HG03196 (cell line): ENCODE measurements at regions not wholly inside any gene's neighbourhood (a gene's known extent, or its start where the extent isn't known, plus 50 kb on each side); places are given as distances from the start of the nearest gene placed in this dataset.
"Not testable (repeated sequence)": the region's sequence is repeated elsewhere in the genome, so short reads cannot be mapped to it uniquely, and the experiment has no call there.

ENCODE experiments used
- ATAC-seq: cut with Tn5 transposase; IDR thresholded peaks from one replicate; pipeline ENCODE4 v1.9.1; 2021; ENCODE audit not compliant: unreplicated experiment

DNA sequence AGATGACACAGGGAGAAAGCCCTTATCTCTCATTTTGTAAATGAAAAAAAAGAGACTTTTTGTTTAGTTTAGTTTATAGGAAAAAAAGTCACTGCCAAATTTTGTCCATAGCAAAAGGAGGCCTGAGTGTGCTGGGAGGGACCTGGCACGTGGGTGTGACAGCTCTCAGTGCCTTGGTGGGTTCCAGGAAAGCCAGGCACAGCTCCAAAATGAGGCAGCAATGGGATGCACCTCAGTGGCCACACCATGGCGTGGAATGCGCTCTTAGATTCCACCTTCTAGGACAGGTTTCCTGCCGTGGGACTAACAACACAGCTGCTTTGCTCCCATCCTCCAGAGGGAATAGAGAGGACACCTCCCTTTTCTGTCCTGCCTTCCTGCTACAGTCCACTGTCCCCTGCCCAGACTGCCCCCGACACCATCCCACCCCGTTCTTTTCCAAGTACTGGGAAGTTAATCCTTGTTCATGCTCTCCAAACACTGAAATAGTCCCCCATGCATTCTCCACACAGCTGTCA is 207.6 kb downstream of the EMP1 start:
- ATAC-seq: no peak

DNA sequence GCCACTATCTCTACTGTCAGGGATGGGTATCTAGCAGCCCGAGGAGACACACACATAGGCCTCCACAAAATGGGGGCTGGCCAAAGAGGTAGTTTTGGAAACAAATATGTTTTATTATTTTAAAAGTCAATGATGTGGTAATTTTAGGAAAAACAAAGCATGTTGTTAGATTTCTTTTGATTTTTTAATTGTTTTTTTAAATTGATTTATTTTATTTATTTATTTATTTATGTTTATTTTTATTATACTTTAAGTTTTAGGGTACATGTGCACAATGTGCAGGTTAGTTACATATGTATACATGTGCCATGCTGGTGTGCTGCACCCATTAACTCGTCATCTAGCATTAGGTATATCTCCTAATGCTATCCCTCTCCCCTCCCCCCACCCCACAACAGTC is 194.8 kb downstream of the EMP1 start:
- not testable (repeated sequence) for ATAC-seq

GRCh38 chr12:13390918-13391317 is 194.4 kb downstream of the EMP1 start:
- no peak for ATAC-seq

DNA sequence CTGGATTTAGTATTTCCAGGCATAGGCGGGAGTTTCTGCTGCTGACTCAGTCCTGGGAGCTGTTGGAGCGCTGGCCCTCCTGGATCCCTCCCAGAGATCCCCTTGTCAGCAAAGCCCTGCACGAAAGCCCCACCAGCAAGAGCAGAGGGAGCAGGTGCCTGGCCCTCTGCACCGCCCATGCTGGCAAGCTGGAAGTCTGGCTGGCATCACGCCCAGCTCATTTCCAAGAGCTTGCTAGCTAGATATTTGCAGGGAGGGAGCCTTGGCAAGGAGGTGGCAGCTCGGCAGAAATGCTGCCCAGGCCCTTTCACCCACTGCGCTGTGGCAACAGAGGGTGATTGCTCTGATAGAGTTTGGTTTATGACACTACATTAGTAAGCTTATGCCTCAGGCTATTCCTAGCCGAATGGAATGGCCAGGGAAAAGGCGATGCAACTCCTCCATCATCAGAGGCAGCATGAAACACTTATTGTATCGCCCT is 193.9 kb downstream of the EMP1 start:
- ATAC-seq: no peak

GRCh38 chr12:13387101-13387500 is 190.6 kb downstream of the EMP1 start:
- ATAC-seq: no peak

GRCh38 chr12:13386323-13387039 is 190.0 kb downstream of the EMP1 start:
- no peak for ATAC-seq

GRCh38 chr12:13383379-13383778 is 186.9 kb downstream of the EMP1 start:
- ATAC-seq: no peak

DNA sequence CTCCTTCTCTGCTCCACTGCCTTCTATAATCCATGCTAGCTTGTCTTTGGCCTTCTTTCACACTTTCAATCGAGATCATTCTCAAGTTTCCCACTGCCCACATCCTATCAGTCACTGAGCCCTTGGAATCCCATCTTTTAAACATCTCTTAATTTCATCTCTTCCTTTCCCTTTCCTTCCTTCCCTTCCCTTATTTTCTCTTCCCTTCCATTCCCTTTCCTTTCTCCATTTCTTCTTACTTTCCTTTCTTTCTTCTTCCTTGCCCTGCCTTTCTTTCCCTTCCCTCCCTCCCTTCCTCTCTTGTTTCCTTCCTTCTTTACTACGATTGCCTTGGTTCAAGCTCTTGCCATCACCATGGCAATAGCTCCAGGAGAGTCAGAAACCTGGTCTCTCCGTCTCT is 183.8 kb downstream of the EMP1 start:
- no peak for ATAC-seq

- no peak for ATAC-seq
Measured at GRCh38 chr12:13379531-13380188, 183.1 kb downstream of the EMP1 start.

- ATAC-seq: no peak
Measured at GRCh38 chr12:13377698-13378097, 181.2 kb downstream of the EMP1 start.

DNA sequence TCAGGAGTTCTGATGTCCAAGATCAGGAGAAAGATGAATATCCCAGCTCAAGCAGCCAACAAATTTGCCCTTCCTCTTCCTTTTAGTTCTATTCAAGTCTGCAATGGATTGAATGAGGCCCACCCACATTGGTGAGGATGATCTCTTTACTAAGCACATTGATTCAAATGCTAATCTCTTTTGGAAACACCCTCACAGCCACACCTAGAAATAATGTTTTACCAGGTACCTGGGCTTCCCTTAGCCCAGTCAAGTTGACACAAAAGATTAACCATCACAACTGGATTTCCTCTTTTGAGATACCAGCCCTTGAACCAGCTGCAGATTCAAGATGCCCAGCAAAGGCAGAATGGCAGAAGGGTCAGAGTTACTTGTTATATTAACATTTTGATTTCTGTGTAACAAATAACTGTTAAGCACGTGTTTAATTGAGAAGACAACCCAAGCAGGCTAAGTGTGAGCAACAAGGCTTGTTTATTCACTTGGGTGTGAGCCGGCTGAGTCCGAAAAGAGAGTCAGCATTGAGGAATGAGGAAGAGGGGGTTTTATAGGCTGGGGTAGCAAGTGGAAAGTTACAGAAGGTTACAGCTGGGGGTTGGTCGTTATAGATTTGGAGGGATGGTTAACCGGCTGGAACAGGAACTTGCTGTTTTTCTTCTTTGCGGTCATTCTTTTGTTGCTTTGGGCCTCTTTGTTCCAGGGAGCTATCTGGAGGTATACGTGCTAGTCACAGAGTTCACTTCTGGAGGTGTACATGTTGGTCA is 180.3 kb downstream of the EMP1 start:
- ATAC-seq: no peak

DNA sequence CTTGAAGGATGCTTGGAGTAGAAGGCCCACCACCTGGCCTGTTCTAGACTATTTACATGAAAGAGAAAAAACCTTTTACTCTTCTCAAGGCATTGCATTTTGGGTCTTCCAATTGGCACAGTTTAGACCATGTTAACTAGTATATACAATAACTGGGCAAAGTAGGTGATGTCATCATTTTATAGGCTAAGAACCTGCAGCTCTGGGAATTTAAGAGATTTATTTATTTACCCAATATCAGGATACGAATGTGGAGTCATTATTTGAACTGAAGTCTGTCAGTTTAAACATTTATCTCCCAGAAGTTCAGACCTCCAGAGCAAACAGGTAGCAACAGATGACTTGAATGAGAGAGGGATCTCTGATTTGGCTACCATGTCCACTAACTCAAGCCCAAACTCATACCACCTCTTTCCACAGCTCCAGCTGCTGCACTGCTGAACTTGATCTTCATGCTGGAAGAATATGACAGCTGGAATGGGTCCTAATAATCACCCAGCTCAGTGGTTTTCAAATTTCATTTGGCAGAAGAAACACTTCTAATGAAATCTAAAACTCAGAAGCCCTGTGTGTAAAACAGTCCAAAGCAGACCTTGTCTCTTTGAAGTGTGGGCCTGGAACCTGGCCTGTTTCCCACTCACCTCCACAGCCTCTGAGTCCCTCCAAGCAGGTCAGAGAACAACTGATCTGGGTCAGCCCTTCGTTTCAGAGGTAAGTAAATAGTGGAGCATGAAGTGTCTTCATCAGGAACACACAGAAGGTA is 179.2 kb downstream of the EMP1 start:
- ATAC-seq: no peak

- ATAC-seq: no peak
Measured at GRCh38 chr12:13374793-13375192, 178.3 kb downstream of the EMP1 start.

DNA sequence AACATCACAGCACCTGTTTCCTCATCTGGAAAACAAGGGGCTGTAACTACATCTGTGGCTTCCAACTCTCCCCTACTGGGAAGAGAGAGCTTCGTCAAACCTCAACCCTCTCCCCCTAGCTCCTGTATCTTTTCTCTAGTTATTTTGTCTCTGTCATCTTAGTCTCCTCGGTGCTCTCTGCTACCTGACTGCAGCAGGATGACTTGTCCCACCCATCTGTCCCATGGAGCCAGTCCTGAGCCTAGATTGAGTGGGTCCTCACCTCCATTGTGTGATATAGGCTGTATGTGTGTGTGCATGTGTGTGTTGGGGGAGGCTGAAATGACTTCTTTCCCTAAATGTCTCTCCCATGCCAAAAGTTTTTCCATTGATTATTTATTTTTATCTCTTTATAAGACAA is 177.3 kb downstream of the EMP1 start:
- ATAC-seq: no peak

GRCh38 chr12:13373131-13373530 is 176.6 kb downstream of the EMP1 start:
- no peak for ATAC-seq

GRCh38 chr12:13372386-13372785 is 175.9 kb downstream of the EMP1 start:
- no peak for ATAC-seq

- ATAC-seq: no peak
Measured at GRCh38 chr12:13371797-13372196, 175.3 kb downstream of the EMP1 start.

GRCh38 chr12:13371367-13371766 is 174.8 kb downstream of the EMP1 start:
- ATAC-seq: no peak

- no peak for ATAC-seq
Measured at GRCh38 chr12:13369474-13370056, 173.0 kb downstream of the EMP1 start.

- ATAC-seq: no peak
Measured at GRCh38 chr12:13368971-13369370, 172.4 kb downstream of the EMP1 start.

DNA sequence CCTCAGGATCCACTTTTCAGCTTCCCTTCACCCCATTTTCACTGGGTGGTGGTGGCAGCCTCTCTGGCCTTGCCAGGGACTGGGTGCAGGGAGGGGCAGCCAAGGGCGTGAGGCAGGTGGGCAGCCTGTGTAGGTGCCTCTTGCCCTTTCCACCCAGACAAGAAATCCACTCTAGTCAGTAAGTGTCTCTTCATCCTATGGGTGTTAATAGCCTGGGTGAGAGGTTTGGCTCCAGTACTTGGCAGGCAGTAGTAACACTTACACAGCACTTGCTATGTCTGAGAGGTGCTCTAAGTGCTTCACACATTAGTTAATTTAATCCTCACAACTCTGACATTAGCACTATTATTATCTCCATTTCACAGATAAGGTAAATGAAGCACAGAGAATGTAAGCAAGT is 171.9 kb downstream of the EMP1 start:
- ATAC-seq: no peak
